ENCODE measurements at regions not wholly inside any gene's neighbourhood (a gene's known extent, or its start where the extent isn't known, plus 50 kb on each side); places are given as distances from the start of the nearest gene placed in this dataset.

GRCh38 chr3:13176445-13176844 lies 103.2 kb upstream of the IQSEC1 start:
- FAIRE-seq (no peak), DNase-seq (ENCODE audit: insufficient read length, low spot score) (no peak)

GRCh38 chr3:13174803-13175135 lies 101.5 kb upstream of the IQSEC1 start:
- FAIRE-seq (no peak), DNase-seq (ENCODE audit: insufficient read length, low spot score) (no peak)

GRCh38 chr3:13174011-13174802 lies 101.0 kb upstream of the IQSEC1 start:
- FAIRE-seq (no peak), DNase-seq (ENCODE audit: insufficient read length, low spot score) (no peak)

GRCh38 chr3:13173186-13173585 lies 100.0 kb upstream of the IQSEC1 start:
- DNase-seq (ENCODE audit: insufficient read length, low spot score) (no peak), FAIRE-seq (no peak)

GRCh38 chr3:13172644-13173013 lies 99.4 kb upstream of the IQSEC1 start:
- DNase-seq (ENCODE audit: insufficient read length, low spot score) (no peak), FAIRE-seq (no peak)

- FAIRE-seq = no peak
- DNase-seq (ENCODE audit: insufficient read length, low spot score) = no peak
Measured at GRCh38 chr3:13171704-13172643, 98.7 kb upstream of the IQSEC1 start.

- no peak for FAIRE-seq
Measured at GRCh38 chr3:13170317-13170716, 97.1 kb upstream of the IQSEC1 start.

GRCh38 chr3:13168391-13168790 lies 95.2 kb upstream of the IQSEC1 start:
- no peak for FAIRE-seq
- DNase-seq (ENCODE audit: insufficient read length, low spot score) = no peak

More at GRCh38 chr3:13170317-13170716, 97.1 kb upstream of the IQSEC1 start:
- no peak for DNase-seq (ENCODE audit: insufficient read length, low spot score)

- FAIRE-seq (no peak), DNase-seq (ENCODE audit: insufficient read length, low spot score) (no peak)
Measured at GRCh38 chr3:13167829-13168228, 94.6 kb upstream of the IQSEC1 start.

- DNase-seq (ENCODE audit: insufficient read length, low spot score) (no peak), FAIRE-seq (no peak)
Measured at GRCh38 chr3:13167064-13167743, 94.0 kb upstream of the IQSEC1 start.

GRCh38 chr3:13166243-13167063 lies 93.2 kb upstream of the IQSEC1 start:
- DNase-seq (ENCODE audit: insufficient read length, low spot score) = no peak

GRCh38 chr3:13165576-13165975 lies 92.3 kb upstream of the IQSEC1 start:
- no peak for FAIRE-seq
- DNase-seq (ENCODE audit: insufficient read length, low spot score) = no peak

More at GRCh38 chr3:13166243-13167063, 93.2 kb upstream of the IQSEC1 start:
- FAIRE-seq = peak; percentile 36

- no peak for DNase-seq (ENCODE audit: insufficient read length, low spot score)
- FAIRE-seq = no peak
Measured at GRCh38 chr3:13164893-13165492, 91.8 kb upstream of the IQSEC1 start.

- no peak for FAIRE-seq
- DNase-seq (ENCODE audit: insufficient read length, low spot score) = no peak
Measured at GRCh38 chr3:13163848-13164382, 90.7 kb upstream of the IQSEC1 start.

GRCh38 chr3:13162549-13163320 lies 89.5 kb upstream of the IQSEC1 start:
- FAIRE-seq = no peak
- no peak for DNase-seq (ENCODE audit: insufficient read length, low spot score)

- FAIRE-seq = no peak
- no peak for DNase-seq (ENCODE audit: insufficient read length, low spot score)
Measured at GRCh38 chr3:13161771-13162535, 88.7 kb upstream of the IQSEC1 start.

GRCh38 chr3:13161021-13161759 lies 88.0 kb upstream of the IQSEC1 start:
- DNase-seq (ENCODE audit: insufficient read length, low spot score) = no peak
- peak; percentile 38 for FAIRE-seq

GRCh38 chr3:13160619-13161018 lies 87.4 kb upstream of the IQSEC1 start:
- DNase-seq (ENCODE audit: insufficient read length, low spot score) = no peak
- no peak for FAIRE-seq

Measured in HTR-8/SVneo (cell line).